ENCODE measurements at regions not wholly inside any gene's neighbourhood (a gene's known extent, or its start where the extent isn't known, plus 50 kb on each side); places are given as distances from the start of the nearest gene placed in this dataset.

DNA sequence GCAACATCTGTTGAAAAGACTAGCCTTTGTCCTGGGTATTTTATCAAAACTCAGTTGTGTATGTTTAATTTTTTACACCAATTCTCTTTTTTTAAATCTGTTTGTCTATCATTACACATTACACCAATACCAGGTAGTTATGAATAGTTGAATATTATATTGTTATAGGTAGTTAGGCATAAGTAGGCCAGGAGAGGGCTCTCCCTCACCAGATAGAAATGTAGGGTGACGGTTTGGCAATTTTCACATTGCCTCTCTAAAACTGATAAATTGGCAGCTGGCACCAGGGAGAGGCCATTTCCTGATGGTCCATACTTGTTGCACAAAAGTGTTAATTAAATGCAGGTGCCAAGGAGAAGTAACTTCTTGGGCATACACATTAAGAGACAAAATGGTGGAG is 483.1 kb upstream of the EPHA6 start:
- ChIA-PET CTCF (ENCODE audit: low intra/inter-chr PET ratio) (no interaction called here), POLR2A (no interaction called here)
- Histone ChIP-seq H3K4me1 (replicated peaks in 1 of 2; ENCODE audit: control insufficient read depth in 2 of 2, insufficient read depth in 2 of 2, low read length in 2 of 2) (no peaks in the 10 kb centered on the region), H2AFZ (ENCODE audit: low read depth, low read length) (no peak overlapping the region), H3K9ac (ENCODE audit: insufficient read depth in 1 of 2, low read depth in 2 of 2, low read length in 2 of 2) (no peak overlapping the region), H3K9me1 (ENCODE audit: control insufficient read depth, insufficient read depth, low read length) (no peaks in the 10 kb centered on the region), H3K4me2 (ENCODE audit: insufficient read depth, low read length) (no peak overlapping the region), H3K4me3 (no peak overlapping the region), H4K20me1 (replicated peaks; ENCODE audit: control insufficient read depth, insufficient read depth, low read length) (no peaks in the 10 kb centered on the region), H3K9me3 (replicated peaks; ENCODE audit: control insufficient read depth, insufficient read depth, low read depth, low read length) (no peaks in the 10 kb centered on the region), H3K36me3 (ENCODE audit: control insufficient read depth, insufficient read depth, low read length) (no peaks in the 10 kb centered on the region), H3K27ac (ENCODE audit: extremely low read depth, low read depth, low read length) (no peak overlapping the region), H3K27me3 (ENCODE audit: control insufficient read depth in 2 of 2, insufficient read depth in 2 of 2, low read length in 2 of 2) (no peaks in the 10 kb centered on the region), H3K79me2 (ENCODE audit: control insufficient read depth, insufficient read depth, low read length) (no peaks in the 10 kb centered on the region)
- BruUV-seq (replicated peaks): no TSS peak
- intact Hi-C loops (cut with micrococcal nuclease): no loop called here
- DNase-seq (ENCODE audit: extremely low read depth in 1 of 4, low spot score in 3 of 4) (no peak), FAIRE-seq (no peak), ATAC-seq (no peak)
- TF ChIP-seq ZNF134 (CRISPR knock-in tag; conservative IDR thresholded peaks at IDR 0.05): no peak
- no peak for TF ChIP-seq ZFX (CRISPR knock-in tag; IDR thresholded peaks at IDR 0.05)
- TF ChIP-seq, protein P1, sequence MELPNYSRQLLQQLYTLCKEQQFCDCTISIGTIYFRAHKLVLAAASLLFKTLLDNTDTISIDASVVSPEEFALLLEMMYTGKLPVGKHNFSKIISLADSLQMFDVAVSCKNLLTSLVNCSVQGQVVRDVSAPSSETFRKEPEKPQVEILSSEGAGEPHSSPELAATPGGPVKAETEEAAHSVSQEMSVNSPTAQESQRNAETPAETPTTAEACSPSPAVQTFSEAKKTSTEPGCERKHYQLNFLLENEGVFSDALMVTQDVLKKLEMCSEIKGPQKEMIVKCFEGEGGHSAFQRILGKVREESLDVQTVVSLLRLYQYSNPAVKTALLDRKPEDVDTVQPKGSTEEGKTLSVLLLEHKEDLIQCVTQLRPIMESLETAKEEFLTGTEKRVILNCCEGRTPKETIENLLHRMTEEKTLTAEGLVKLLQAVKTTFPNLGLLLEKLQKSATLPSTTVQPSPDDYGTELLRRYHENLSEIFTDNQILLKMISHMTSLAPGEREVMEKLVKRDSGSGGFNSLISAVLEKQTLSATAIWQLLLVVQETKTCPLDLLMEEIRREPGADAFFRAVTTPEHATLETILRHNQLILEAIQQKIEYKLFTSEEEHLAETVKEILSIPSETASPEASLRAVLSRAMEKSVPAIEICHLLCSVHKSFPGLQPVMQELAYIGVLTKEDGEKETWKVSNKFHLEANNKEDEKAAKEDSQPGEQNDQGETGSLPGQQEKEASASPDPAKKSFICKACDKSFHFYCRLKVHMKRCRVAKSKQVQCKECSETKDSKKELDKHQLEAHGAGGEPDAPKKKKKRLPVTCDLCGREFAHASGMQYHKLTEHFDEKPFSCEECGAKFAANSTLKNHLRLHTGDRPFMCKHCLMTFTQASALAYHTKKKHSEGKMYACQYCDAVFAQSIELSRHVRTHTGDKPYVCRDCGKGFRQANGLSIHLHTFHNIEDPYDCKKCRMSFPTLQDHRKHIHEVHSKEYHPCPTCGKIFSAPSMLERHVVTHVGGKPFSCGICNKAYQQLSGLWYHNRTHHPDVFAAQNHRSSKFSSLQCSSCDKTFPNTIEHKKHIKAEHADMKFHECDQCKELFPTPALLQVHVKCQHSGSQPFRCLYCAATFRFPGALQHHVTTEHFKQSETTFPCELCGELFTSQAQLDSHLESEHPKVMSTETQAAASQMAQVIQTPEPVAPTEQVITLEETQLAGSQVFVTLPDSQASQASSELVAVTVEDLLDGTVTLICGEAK (IDR thresholded peaks at IDR 0.05): no peak
- TF ChIP-seq, protein P1 (CRISPR knock-in tag; IDR thresholded peaks at IDR 0.05): no peak
- no peak for TF ChIP-seq MEIS2 (IDR thresholded peaks at IDR 0.05; ENCODE audit: partially characterized antibody)
- no peak for TF ChIP-seq LARP7 (IDR thresholded peaks at IDR 0.05)
- TF ChIP-seq, protein P2, sequence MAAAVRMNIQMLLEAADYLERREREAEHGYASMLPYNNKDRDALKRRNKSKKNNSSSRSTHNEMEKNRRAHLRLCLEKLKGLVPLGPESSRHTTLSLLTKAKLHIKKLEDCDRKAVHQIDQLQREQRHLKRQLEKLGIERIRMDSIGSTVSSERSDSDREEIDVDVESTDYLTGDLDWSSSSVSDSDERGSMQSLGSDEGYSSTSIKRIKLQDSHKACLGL (CRISPR knock-in tag; IDR thresholded peaks at IDR 0.05; ENCODE audit: borderline replicate concordance, poor library complexity, severe bottlenecking): no peak
- no peak for TF ChIP-seq ATF2 (CRISPR knock-in tag; IDR thresholded peaks at IDR 0.05)
- TF ChIP-seq ZNF324 (CRISPR knock-in tag; IDR thresholded peaks at IDR 0.05): no peak
- 0% methylated on average over 1 of the region's 1 CpG for WGBS (ENCODE audit: insufficient coverage, low coverage, missing lambda C conversion rate)
- in situ Hi-C loops (cut with MboI): no loop called here

All from K562 (cell line).